Hepatocyte (in vitro differentiated cells): ENCODE measurements at regions not wholly inside any gene's neighbourhood (a gene's known extent, or its start where the extent isn't known, plus 50 kb on each side); places are given as distances from the start of the nearest gene placed in this dataset.

Source experiments
- EZH2 ChIP-seq: fragments of 200-600 bp; sonication (generic); IDR thresholded peaks from 2 replicates; pipeline ENCODE4 v1.6.1; 2016; ENCODE audit warnings: antibody characterized with exemption, mild to moderate bottlenecking, borderline replicate concordance
- EZH2phosphoT487 ChIP-seq: fragments of 200-600 bp; sonication (generic); IDR thresholded peaks from one replicate; pipeline ENCODE4 v1.6.1; 2018; ENCODE audit warnings: antibody characterized with exemption, mild to moderate bottlenecking, low read depth, moderate library complexity; ENCODE audit not compliant: unreplicated experiment, severe bottlenecking
- TF ChIP-seq, protein P1 (sequence below): fragments of 200-600 bp; sonication (generic); IDR thresholded peaks from 2 replicates; pipeline ENCODE4 v1.5.1; 2016; ENCODE audit warnings: antibody characterized with exemption, mild to moderate bottlenecking; ENCODE audit not compliant: poor library complexity

- TF ChIP-seq, protein P1, sequence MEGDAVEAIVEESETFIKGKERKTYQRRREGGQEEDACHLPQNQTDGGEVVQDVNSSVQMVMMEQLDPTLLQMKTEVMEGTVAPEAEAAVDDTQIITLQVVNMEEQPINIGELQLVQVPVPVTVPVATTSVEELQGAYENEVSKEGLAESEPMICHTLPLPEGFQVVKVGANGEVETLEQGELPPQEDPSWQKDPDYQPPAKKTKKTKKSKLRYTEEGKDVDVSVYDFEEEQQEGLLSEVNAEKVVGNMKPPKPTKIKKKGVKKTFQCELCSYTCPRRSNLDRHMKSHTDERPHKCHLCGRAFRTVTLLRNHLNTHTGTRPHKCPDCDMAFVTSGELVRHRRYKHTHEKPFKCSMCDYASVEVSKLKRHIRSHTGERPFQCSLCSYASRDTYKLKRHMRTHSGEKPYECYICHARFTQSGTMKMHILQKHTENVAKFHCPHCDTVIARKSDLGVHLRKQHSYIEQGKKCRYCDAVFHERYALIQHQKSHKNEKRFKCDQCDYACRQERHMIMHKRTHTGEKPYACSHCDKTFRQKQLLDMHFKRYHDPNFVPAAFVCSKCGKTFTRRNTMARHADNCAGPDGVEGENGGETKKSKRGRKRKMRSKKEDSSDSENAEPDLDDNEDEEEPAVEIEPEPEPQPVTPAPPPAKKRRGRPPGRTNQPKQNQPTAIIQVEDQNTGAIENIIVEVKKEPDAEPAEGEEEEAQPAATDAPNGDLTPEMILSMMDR, result no peak
- no peak for TF ChIP-seq EZH2
- TF ChIP-seq EZH2phosphoT487, result no peak
Measured at GRCh38 chr9:33695856-33696255, 99.5 kb upstream of the PRSS3 start.
